Smooth muscle cell (in vitro differentiated cells): ENCODE measurements at regions not wholly inside any gene's neighbourhood (a gene's known extent, or its start where the extent isn't known, plus 50 kb on each side); places are given as distances from the start of the nearest gene placed in this dataset.

Experiments used
- DNase-seq: peaks from one replicate; lab custom pipeline; 2025; ENCODE audit not compliant: unreplicated experiment; lab: John Stamatoyannopoulos, UW
- H2AFZ ChIP-seq: fragments of 200-600 bp; sonication (generic); 2 replicates; pipeline ENCODE4 v1.6.0; 2016; ENCODE audit warnings: antibody characterized with exemption, low read depth, mild to moderate bottlenecking
- H3F3A ChIP-seq: fragments of 200-600 bp; sonication (generic); 2 replicates; pipeline ENCODE4 v1.6.0; 2017; ENCODE audit warnings: antibody characterized with exemption, low read depth
- H3K27ac ChIP-seq: fragments of 200-600 bp; sonication (generic); 2 replicates; pipeline ENCODE4 v1.5.1; 2016; ENCODE audit warnings: low read depth, mild to moderate bottlenecking
- H3K27me3 ChIP-seq: fragments of 200-600 bp; sonication (generic); 2 replicates; pipeline ENCODE4 v1.6.1; 2016; ENCODE audit warnings: low read depth, mild to moderate bottlenecking
- H3K36me3 ChIP-seq: fragments of 200-600 bp; sonication (generic); 2 replicates; pipeline ENCODE4 v1.5.1; 2016; ENCODE audit warnings: low read depth
- H3K4me1 ChIP-seq: fragments of 200-600 bp; sonication (generic); 2 replicates; pipeline ENCODE4 v1.5.1; 2016; ENCODE audit warnings: low read depth
- H3K4me2 ChIP-seq: fragments of 200-600 bp; sonication (generic); 2 replicates; pipeline ENCODE4 v1.6.0; 2016; ENCODE audit warnings: mild to moderate bottlenecking
- H3K4me3 ChIP-seq: fragments of 200-600 bp; sonication (generic); 2 replicates; pipeline ENCODE4 v1.5.1; 2016; ENCODE audit warnings: mild to moderate bottlenecking
- H3K79me2 ChIP-seq: fragments of 200-600 bp; sonication (generic); 2 replicates; pipeline ENCODE4 v1.6.0; 2016; ENCODE audit warnings: low read depth, mild to moderate bottlenecking
- H3K9ac ChIP-seq: fragments of 200-600 bp; sonication (generic); 2 replicates; pipeline ENCODE4 v1.6.0; 2016; ENCODE audit warnings: low read depth
- H3K9me3 ChIP-seq: fragments of 200-600 bp; sonication (generic); replicated peaks from 2 replicates; pipeline ENCODE4 v1.5.1; 2016; ENCODE audit warnings: low read depth
- H4K20me1 ChIP-seq: fragments of 200-600 bp; sonication (generic); 2 replicates; pipeline ENCODE4 v1.6.0; 2016; ENCODE audit warnings: low read depth
- CTCF ChIP-seq: fragments of 200-600 bp; sonication (generic); IDR thresholded peaks from 2 replicates; pipeline ENCODE4 v1.5.1; 2017; ENCODE audit warnings: borderline replicate concordance, mild to moderate bottlenecking, antibody characterized with exemption; ENCODE audit not compliant: insufficient read depth, poor library complexity, severe bottlenecking
- WGBS: methylation state at CpG from one replicate; pipeline ENCODE4 v1.1.7; 2016; ENCODE audit warnings: low lambda C conversion rate; 5-methylcytosine and 5-hydroxymethylcytosine counted together

GRCh38 chr2:34949316-34949715 is 1350.2 kb upstream of the FAM98A start:
- no peak overlapping the region for H3K9ac ChIP-seq
- H3K4me2 ChIP-seq = no peak overlapping the region
- H3K27ac ChIP-seq = no peak overlapping the region
- DNase-seq = no peak
- no peaks in the 10 kb centered on the region for H3K27me3 ChIP-seq
- no peaks in the 10 kb centered on the region for H4K20me1 ChIP-seq
- no peaks in the 10 kb centered on the region for H3K9me3 ChIP-seq
- no peak overlapping the region for H3K4me3 ChIP-seq
- no peak overlapping the region for H2AFZ ChIP-seq
- H3F3A ChIP-seq = no peaks in the 10 kb centered on the region
- no peak for TF ChIP-seq CTCF
- H3K4me1 ChIP-seq = no peaks in the 10 kb centered on the region
- no peaks in the 10 kb centered on the region for H3K36me3 ChIP-seq
- WGBS = 44% methylated on average over 1 of the region's 1 CpG
- H3K79me2 ChIP-seq = no peaks in the 10 kb centered on the region

- Histone ChIP-seq H3K36me3 (no peaks in the 10 kb centered on the region), H3F3A (no peaks in the 10 kb centered on the region), H4K20me1 (no peaks in the 10 kb centered on the region), H3K9ac (no peak overlapping the region), H3K9me3 (no peaks in the 10 kb centered on the region), H3K27me3 (no peaks in the 10 kb centered on the region), H3K4me3 (no peak overlapping the region), H3K4me2 (no peak overlapping the region), H3K27ac (no peak overlapping the region), H3K4me1 (no peaks in the 10 kb centered on the region), H3K79me2 (no peaks in the 10 kb centered on the region), H2AFZ (no peak overlapping the region)
- 86% methylated on average over 7 of the region's 7 CpGs for WGBS
- TF ChIP-seq CTCF = no peak
- DNase-seq = no peak
Measured at GRCh38 chr2:34936089-34936488, 1337.0 kb upstream of the FAM98A start.

GRCh38 chr2:34912084-34912483 is 1313.0 kb upstream of the FAM98A start:
- no peaks in the 10 kb centered on the region for H3K36me3 ChIP-seq
- H3K79me2 ChIP-seq = no peaks in the 10 kb centered on the region
- no peaks in the 10 kb centered on the region for H3K9me3 ChIP-seq
- no peak for TF ChIP-seq CTCF
- no peaks in the 10 kb centered on the region for H3K27me3 ChIP-seq
- no peak overlapping the region for H3K9ac ChIP-seq
- no peaks in the 10 kb centered on the region for H3K4me1 ChIP-seq
- no peak overlapping the region for H3K27ac ChIP-seq
- no peaks in the 10 kb centered on the region for H3F3A ChIP-seq
- no peak for DNase-seq
- H3K4me2 ChIP-seq = no peak overlapping the region
- H2AFZ ChIP-seq = no peak overlapping the region
- 91% methylated on average over 2 of the region's 2 CpGs for WGBS
- H3K4me3 ChIP-seq = no peak overlapping the region
- no peaks in the 10 kb centered on the region for H4K20me1 ChIP-seq

- no peak for DNase-seq
- Histone ChIP-seq H3K9ac (no peak overlapping the region), H3K9me3 (no peaks in the 10 kb centered on the region), H2AFZ (no peak overlapping the region), H3K27ac (no peak overlapping the region), H3K79me2 (no peaks in the 10 kb centered on the region), H3K4me1 (no peaks in the 10 kb centered on the region), H3K4me2 (no peak overlapping the region), H3K4me3 (no peak overlapping the region), H4K20me1 (no peaks in the 10 kb centered on the region), H3K36me3 (no peaks in the 10 kb centered on the region), H3F3A (no peaks in the 10 kb centered on the region), H3K27me3 (no peaks in the 10 kb centered on the region)
- 80% methylated on average over 4 of the region's 4 CpGs for WGBS
- TF ChIP-seq CTCF = no peak
Measured at GRCh38 chr2:34909992-34910705, 1311.0 kb upstream of the FAM98A start.
